Body of pancreas (tissue), 4 donors: ENCODE measurements at regions not wholly inside any gene's neighbourhood (a gene's known extent, or its start where the extent isn't known, plus 50 kb on each side); places are given as distances from the start of the nearest gene placed in this dataset.

ENCODE experiments used
- ATAC-seq: fragments of 150-250 bp; one replicate; pipeline ENCODE4 v1.9.1; 2016
- DNase-seq, 4 donors: peaks; one replicate each; pipeline ENCODE4 v3.0.0-alpha.2; 2019
- H3K27ac ChIP-seq, 4 donors: fragments of 200-600 bp; sonication (generic); 1 replicate in 3 of 4; 2 replicates in 1 of 4; pipeline versions ENCODE4 v1.5.1 to v1.6.1; 2016 to 2019; ENCODE audit warnings: mild to moderate bottlenecking in 1 of 4, mixed read lengths in 1 of 4, moderate library complexity in 1 of 4
- H3K27me3 ChIP-seq, 2 donors: fragments of 200-600 bp; sonication (generic); one replicate each; pipeline ENCODE4 v1.6.0; 2016; ENCODE audit warnings: mild to moderate bottlenecking in 1 of 2
- H3K36me3 ChIP-seq, 2 donors: fragments of 200-600 bp; sonication (generic); replicated peaks in 1 of 2; 2 replicates each; pipeline ENCODE4 v1.5.1; 2016; ENCODE audit warnings: low read depth in 2 of 2; ENCODE audit not compliant: insufficient read depth in 1 of 2
- H3K4me1 ChIP-seq: fragments of 200-600 bp; sonication (generic); one replicate; pipeline ENCODE4 v1.6.0; 2016
- H3K4me3 ChIP-seq, 2 donors: fragments of 200-600 bp; sonication (generic); 1 replicate in 1 of 2; 2 replicates in 1 of 2; pipeline ENCODE4 v1.5.1; 2016 to 2019
- H3K9me3 ChIP-seq, 3 donors: fragments of 200-600 bp; sonication (generic); 1 replicate in 2 of 3; 2 replicates in 1 of 3; pipeline ENCODE4 v1.5.1; 2016
- CTCF ChIP-seq, 7 experiments: fragments of 450-650 bp in 4 of 7; fragments of 200-600 bp in 3 of 7; sonication (generic) in 3 of 7; IDR thresholded peaks; one replicate each; pipeline ENCODE4 v1.5.1; 2016 to 2019; ENCODE audit warnings: antibody characterized with exemption in 7 of 7
- POLR2A ChIP-seq, 3 donors: fragments of 450-650 bp; IDR thresholded peaks; one replicate each; pipeline ENCODE4 v1.6.1; 2016; ENCODE audit warnings: antibody characterized with exemption in 3 of 3, mild to moderate bottlenecking in 2 of 3
- WGBS, 2 donors: methylation state at CpG; one replicate each; pipeline ENCODE4 v1.1.5; 2017; 5-methylcytosine and 5-hydroxymethylcytosine counted together
- intact Hi-C: fragments of 100-400 bp; cut with DNase I; formaldehyde crosslinking; loops from one replicate; pipeline ENCODE4 v1.15.1; 2023

- H3K36me3 ChIP-seq: no peaks in the 10 kb centered on the region
- H3K27me3 ChIP-seq: no peaks in the 10 kb centered on the region
- TF ChIP-seq CTCF (IDR thresholded peaks at IDR 0.05) (no peak), POLR2A (IDR thresholded peaks at IDR 0.05) (no peak)
- H3K4me1 ChIP-seq: no peaks in the 10 kb centered on the region
- ATAC-seq: no peak
- DNase-seq: peak in 1 of 4 donors; percentile 8
- H3K4me3 ChIP-seq: no peak overlapping the region
- H3K27ac ChIP-seq: no peak overlapping the region
- no peaks in the 10 kb centered on the region for H3K9me3 ChIP-seq
- WGBS, 2 donors: 65 to 79% methylated on average over 5 to 6 of the region's 6 CpGs
- intact Hi-C loops: no loop called here
These were observed 241.5 kb downstream of the FOXD2 start for GRCh38 chr1:47679301-47679791.

- no peak for TF ChIP-seq POLR2A (IDR thresholded peaks at IDR 0.05)
- TF ChIP-seq CTCF (IDR thresholded peaks at IDR 0.05): no peak
- Histone ChIP-seq H3K4me3 (no peak overlapping the region), H3K9me3 (no peaks in the 10 kb centered on the region), H3K27ac (no peak overlapping the region), H3K36me3 (no peaks in the 10 kb centered on the region), H3K4me1 (no peaks in the 10 kb centered on the region), H3K27me3 (no peaks in the 10 kb centered on the region)
- 84 to 93% methylated on average over 7 of the region's 7 CpGs for WGBS, 2 donors
- ATAC-seq: no peak
- DNase-seq: no peak
- intact Hi-C loops: no loop called here
These were observed 242.0 kb downstream of the FOXD2 start for GRCh38 chr1:47679826-47680225.

DNA sequence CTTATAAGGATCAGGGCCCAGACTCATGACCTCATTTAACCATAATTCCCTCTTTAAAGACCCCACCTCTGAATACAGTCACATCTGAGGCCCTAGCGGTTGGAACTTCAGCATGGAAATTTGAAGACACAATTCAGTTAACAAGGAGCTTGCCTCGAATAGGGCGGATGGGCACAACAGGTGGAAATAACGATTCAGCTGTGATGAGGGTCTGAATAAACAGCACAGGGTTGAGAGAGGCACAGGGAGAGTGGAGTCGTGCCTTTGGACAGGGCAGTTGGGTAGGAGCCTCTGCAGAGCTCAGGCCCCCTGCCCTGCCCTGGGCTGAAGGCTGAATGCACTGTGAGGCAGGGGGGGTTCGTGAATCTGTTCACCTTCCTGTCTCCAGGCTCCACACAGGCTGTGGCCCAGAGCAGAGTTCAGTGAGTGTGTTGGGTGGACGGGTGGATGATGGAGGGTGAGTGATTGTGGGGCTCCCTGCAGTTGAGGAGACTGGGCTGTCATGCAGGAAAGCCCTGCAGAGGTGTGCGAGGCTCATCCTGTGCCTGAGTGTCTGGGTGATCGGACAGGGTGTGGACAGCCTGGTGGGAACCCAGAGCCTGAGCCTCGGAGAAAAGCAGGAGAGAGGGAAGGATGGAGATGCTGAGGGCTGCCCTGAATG lies 243.1 kb downstream of the FOXD2 start:
- Histone ChIP-seq H3K4me1 (no peaks in the 10 kb centered on the region), H3K36me3 (no peaks in the 10 kb centered on the region), H3K9me3 (no peaks in the 10 kb centered on the region), H3K4me3 (no peak overlapping the region), H3K27me3 (no peaks in the 10 kb centered on the region), H3K27ac (no peak overlapping the region)
- ATAC-seq (no peak), DNase-seq (no peak)
- TF ChIP-seq POLR2A (IDR thresholded peaks at IDR 0.05): no peak
- no peak for TF ChIP-seq CTCF (IDR thresholded peaks at IDR 0.05)
- WGBS, 2 donors: 70% methylated on average over 10 of the region's 10 CpGs
- intact Hi-C loops: no loop called here

- Histone ChIP-seq H3K4me3 (no peak overlapping the region), H3K9me3 (no peaks in the 10 kb centered on the region), H3K36me3 (no peaks in the 10 kb centered on the region), H3K27ac (no peak overlapping the region), H3K4me1 (no peaks in the 10 kb centered on the region), H3K27me3 (no peaks in the 10 kb centered on the region)
- intact Hi-C loops: no loop called here
- 85% methylated on average over 4 of the region's 4 CpGs for WGBS, 2 donors
- no peak for ATAC-seq
- TF ChIP-seq CTCF (IDR thresholded peaks at IDR 0.05) (no peak), POLR2A (IDR thresholded peaks at IDR 0.05) (no peak)
- no peak for DNase-seq
These were observed 243.9 kb downstream of the FOXD2 start for GRCh38 chr1:47681735-47682134.

DNA sequence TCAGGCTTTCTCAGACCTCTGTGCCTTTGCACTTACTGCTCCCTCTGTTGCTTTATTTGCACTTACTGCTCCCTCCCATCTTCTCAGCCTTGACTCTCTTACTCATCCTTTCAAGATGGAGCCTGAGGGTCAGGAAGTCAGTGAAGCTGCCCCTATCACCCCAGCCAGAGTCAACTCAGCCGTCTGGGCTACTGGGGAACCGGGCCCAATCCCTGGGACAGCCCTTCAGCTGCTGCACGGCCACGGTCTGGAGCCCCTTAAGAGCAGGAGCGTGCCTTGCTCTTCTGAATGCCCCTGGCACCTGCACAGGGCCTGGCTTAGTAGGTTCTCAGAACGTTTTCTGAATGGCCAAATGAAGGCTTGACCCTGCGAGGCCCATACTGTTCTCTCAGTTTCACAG lies 244.4 kb downstream of the FOXD2 start:
- H3K27me3 ChIP-seq: no peaks in the 10 kb centered on the region
- H3K9me3 ChIP-seq: no peaks in the 10 kb centered on the region
- DNase-seq (no peak), ATAC-seq (no peak)
- intact Hi-C loops: no loop called here
- no peaks in the 10 kb centered on the region for H3K36me3 ChIP-seq
- TF ChIP-seq POLR2A (IDR thresholded peaks at IDR 0.05): no peak
- no peak for TF ChIP-seq CTCF (IDR thresholded peaks at IDR 0.05)
- 67 to 70% methylated on average over 7 of the region's 7 CpGs for WGBS, 2 donors
- H3K4me1 ChIP-seq: no peaks in the 10 kb centered on the region
- H3K4me3 ChIP-seq: no peak overlapping the region
- H3K27ac ChIP-seq: no peak overlapping the region
